GM12878 (cell line): ENCODE measurements at regions not wholly inside any gene's neighbourhood (a gene's known extent, or its start where the extent isn't known, plus 50 kb on each side); places are given as distances from the start of the nearest gene placed in this dataset.

Source experiments
- ATAC-seq: fragments of 200-7000 bp; cut with Tn5 transposase; 3 replicates; pipeline ENCODE4 v1.9.1; 2020; ENCODE audit warnings: mild to moderate bottlenecking, moderate library complexity
- BruUV-seq: library from RNA; stranded (reverse); fragments of 400-500 nt; replicated peaks from 2 replicates; lab custom pipeline; 2021; lab: Mats Ljungman, UMichigan
- CTCF ChIA-PET: fragments of 300-600 bp; sonication (Branson Sonifier 250); formaldehyde crosslinking; extraction: SDS; loops from one replicate; lab custom pipeline; 2021; ENCODE audit warnings: inconsistent platforms; lab: Yijun Ruan, JAX
- POLR2A ChIA-PET: fragments of 350-600 bp; formaldehyde crosslinking; extraction: SDS; loops from one replicate; lab custom pipeline; 2021; ENCODE audit warnings: inconsistent platforms; lab: Charles Lee
- RAD21 ChIA-PET: fragments of 300-600 bp; sonication (Branson Sonifier 250); formaldehyde crosslinking; loops from one replicate; lab custom pipeline; 2023; ENCODE audit warnings: antibody characterized with exemption; ENCODE audit not compliant: unreplicated experiment; lab: Charles Lee
- SMC1A ChIA-PET: fragments of 300-600 bp; sonication (Branson Sonifier 250); formaldehyde crosslinking; loops from one replicate; lab custom pipeline; 2023; ENCODE audit not compliant: unreplicated experiment, uncharacterized antibody; lab: Charles Lee
- DNase-seq: peaks from one replicate; pipeline ENCODE4 v3.0.0-alpha.2; 2011; ENCODE audit warnings: low read depth, low spot score
- FAIRE-seq: peaks from 3 replicates; lab custom pipeline; 2011; peaks lifted over from hg19 to GRCh38; lab: Jason Lieb, UNC
- H2AFZ ChIP-seq: 2 replicates; pipeline ENCODE4 v1.6.0; 2011; ENCODE audit warnings: low read depth, low read length, control low read depth; ENCODE audit not compliant: control insufficient read depth
- H3K27ac ChIP-seq: 2 replicates; pipeline ENCODE4 v1.5.1; 2011; ENCODE audit warnings: control low read depth; ENCODE audit not compliant: control insufficient read depth, insufficient read depth
- H3K27me3 ChIP-seq, 2 experiments: replicated peaks in 1 of 2; 2 replicates each; pipeline versions ENCODE4 v1.6.0 to v1.6.1; 2011; ENCODE audit warnings: low read length in 1 of 2; ENCODE audit not compliant: control insufficient read depth in 2 of 2, insufficient read depth in 2 of 2
- H3K36me3 ChIP-seq, 2 experiments: 2 replicates each; pipeline ENCODE4 v1.5.1; 2011; ENCODE audit warnings: low read length in 1 of 2; ENCODE audit not compliant: control insufficient read depth in 2 of 2, insufficient read depth in 2 of 2
- H3K4me1 ChIP-seq: 2 replicates; pipeline ENCODE4 v1.6.1; 2011; ENCODE audit warnings: mild to moderate bottlenecking, low read length, moderate library complexity, mixed read lengths; ENCODE audit not compliant: control insufficient read depth, insufficient read depth
- H3K4me2 ChIP-seq: 2 replicates; pipeline ENCODE4 v1.6.0; 2011; ENCODE audit warnings: control low read depth; ENCODE audit not compliant: control insufficient read depth, insufficient read depth
- H3K4me3 ChIP-seq: fragments of 200-600 bp; sonication (generic); 2 replicates; pipeline ENCODE4 v1.5.1; 2016
- H3K79me2 ChIP-seq: 2 replicates; pipeline ENCODE4 v1.6.0; 2011; ENCODE audit warnings: low read length; ENCODE audit not compliant: control insufficient read depth, insufficient read depth
- H3K9ac ChIP-seq: 2 replicates; pipeline ENCODE4 v1.8.0; 2011; ENCODE audit warnings: low read length, control low read depth, mixed read lengths; ENCODE audit not compliant: control insufficient read depth, insufficient read depth
- H3K9me3 ChIP-seq: replicated peaks from 3 replicates; pipeline ENCODE4 v1.5.1; 2011; ENCODE audit warnings: mild to moderate bottlenecking, low read length; ENCODE audit not compliant: control insufficient read depth, insufficient read depth
- H4K20me1 ChIP-seq: 2 replicates; pipeline ENCODE4 v1.6.0; 2011; ENCODE audit not compliant: control insufficient read depth, insufficient read depth
- EP300 ChIP-seq, 2 experiments: fragments of 150-350 bp in 1 of 2; IDR thresholded peaks; 2 replicates each; pipeline ENCODE4 v1.6.1; 2011 to 2012; ENCODE audit warnings: low read depth in 2 of 2, low read length in 2 of 2, borderline replicate concordance in 1 of 2, improper control_type of control experiment in 1 of 2, inconsistent platforms in 1 of 2; ENCODE audit not compliant: control insufficient read depth in 1 of 2
- KAT2A ChIP-seq: conservative IDR thresholded peaks from 2 replicates; pipeline ENCODE4 v1.6.1; 2011; ENCODE audit warnings: low read depth, low read length; ENCODE audit not compliant: control insufficient read depth
- NBN ChIP-seq: fragments of 450-650 bp; IDR thresholded peaks from 2 replicates; pipeline ENCODE4 v1.6.1; 2016
- RELA ChIP-seq: fragments of 450-650 bp; IDR thresholded peaks from 2 replicates; pipeline ENCODE4 v1.8.0; 2014; ENCODE audit warnings: borderline replicate concordance; ENCODE audit not compliant: partially characterized antibody
- SIX5 ChIP-seq: IDR thresholded peaks from 2 replicates; pipeline ENCODE4 v1.6.1; 2011; ENCODE audit warnings: mild to moderate bottlenecking, low read depth, low read length, moderate library complexity; ENCODE audit not compliant: severe bottlenecking
- SMAD5 ChIP-seq: IDR thresholded peaks from 2 replicates; pipeline ENCODE4 v1.6.1; 2016; ENCODE audit warnings: antibody characterized with exemption, low read depth
- SMARCA5 ChIP-seq: fragments of 450-650 bp; IDR thresholded peaks from 2 replicates; pipeline ENCODE4 v1.6.1; 2017; ENCODE audit warnings: mild to moderate bottlenecking
- ZNF384 ChIP-seq: IDR thresholded peaks from 2 replicates; pipeline ENCODE4 v1.6.1; 2012; ENCODE audit warnings: low read depth, mild to moderate bottlenecking, low read length, improper control_type of control experiment, borderline replicate concordance
- WGBS: methylation state at CpG from one replicate; pipeline ENCODE4 v1.1.6; 2016; ENCODE audit warnings: low lambda C conversion rate; ENCODE audit not compliant: insufficient replicate concordance, insufficient coverage; ENCODE audit errors: missing lambda C conversion rate; 5-methylcytosine and 5-hydroxymethylcytosine counted together
- in situ Hi-C: fragments of 300-500 bp; cut with MboI; formaldehyde crosslinking; loops from 9 replicates; pipeline ENCODE4 v1.14.3; 2018; ENCODE audit warnings: mixed read lengths
- intact Hi-C: fragments of 100-400 bp; cut with micrococcal nuclease; formaldehyde crosslinking; loops from one replicate; pipeline ENCODE4 v1.14.2; 2022; ENCODE audit not compliant: unreplicated experiment
- TF ChIP-seq, protein P1 (sequence below): fragments of 450-650 bp; formaldehyde crosslinking; IDR thresholded peaks from 2 replicates; pipeline ENCODE4 v1.5.0; 2022; ENCODE audit warnings: mild to moderate bottlenecking, missing genetic modification characterization

GRCh38 chr10:83301732-83302131 lies 837.6 kb upstream of the GHITM start:
- ChIA-PET POLR2A (no interaction called here), SMC1A (no interaction called here), RAD21 (no interaction called here), CTCF (no interaction called here)
- H2AFZ ChIP-seq, result no peak overlapping the region
- H3K4me2 ChIP-seq, result no peak overlapping the region
- ATAC-seq (no peak), DNase-seq (no peak), FAIRE-seq (no peak)
- no peaks in the 10 kb centered on the region for H3K4me1 ChIP-seq
- intact Hi-C loops (no loop called here), in situ Hi-C loops (no loop called here)
- H3K9me3 ChIP-seq, result no peaks in the 10 kb centered on the region
- no TSS peak for BruUV-seq
- no peak overlapping the region for H3K27ac ChIP-seq
- H3K79me2 ChIP-seq, result no peaks in the 10 kb centered on the region
- H3K27me3 ChIP-seq, result no peaks in the 10 kb centered on the region
- H3K9ac ChIP-seq, result no peak overlapping the region
- WGBS, result 3% methylated on average over 2 of the region's 2 CpGs
- no peak overlapping the region for H3K4me3 ChIP-seq
- no peaks in the 10 kb centered on the region for H3K36me3 ChIP-seq
- no peak for TF ChIP-seq ZNF384
- no peak for TF ChIP-seq SIX5
- TF ChIP-seq SMARCA5, result no peak
- TF ChIP-seq, protein P1, sequence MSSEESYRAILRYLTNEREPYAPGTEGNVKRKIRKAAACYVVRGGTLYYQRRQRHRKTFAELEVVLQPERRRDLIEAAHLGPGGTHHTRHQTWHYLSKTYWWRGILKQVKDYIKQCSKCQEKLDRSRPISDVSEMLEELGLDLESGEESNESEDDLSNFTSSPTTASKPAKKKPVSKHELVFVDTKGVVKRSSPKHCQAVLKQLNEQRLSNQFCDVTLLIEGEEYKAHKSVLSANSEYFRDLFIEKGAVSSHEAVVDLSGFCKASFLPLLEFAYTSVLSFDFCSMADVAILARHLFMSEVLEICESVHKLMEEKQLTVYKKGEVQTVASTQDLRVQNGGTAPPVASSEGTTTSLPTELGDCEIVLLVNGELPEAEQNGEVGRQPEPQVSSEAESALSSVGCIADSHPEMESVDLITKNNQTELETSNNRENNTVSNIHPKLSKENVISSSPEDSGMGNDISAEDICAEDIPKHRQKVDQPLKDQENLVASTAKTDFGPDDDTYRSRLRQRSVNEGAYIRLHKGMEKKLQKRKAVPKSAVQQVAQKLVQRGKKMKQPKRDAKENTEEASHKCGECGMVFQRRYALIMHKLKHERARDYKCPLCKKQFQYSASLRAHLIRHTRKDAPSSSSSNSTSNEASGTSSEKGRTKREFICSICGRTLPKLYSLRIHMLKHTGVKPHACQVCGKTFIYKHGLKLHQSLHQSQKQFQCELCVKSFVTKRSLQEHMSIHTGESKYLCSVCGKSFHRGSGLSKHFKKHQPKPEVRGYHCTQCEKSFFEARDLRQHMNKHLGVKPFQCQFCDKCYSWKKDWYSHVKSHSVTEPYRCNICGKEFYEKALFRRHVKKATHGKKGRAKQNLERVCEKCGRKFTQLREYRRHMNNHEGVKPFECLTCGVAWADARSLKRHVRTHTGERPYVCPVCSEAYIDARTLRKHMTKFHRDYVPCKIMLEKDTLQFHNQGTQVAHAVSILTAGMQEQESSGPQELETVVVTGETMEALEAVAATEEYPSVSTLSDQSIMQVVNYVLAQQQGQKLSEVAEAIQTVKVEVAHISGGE, result no peak
- no peak for TF ChIP-seq RELA
- no peak for TF ChIP-seq KAT2A
- TF ChIP-seq NBN, result no peak
- no peak for TF ChIP-seq EP300 (IDR thresholded peaks at IDR 0.05; ENCODE audit: borderline replicate concordance in 1 of 2, control insufficient read depth in 1 of 2, low read depth in 2 of 2, low read length in 2 of 2)
- no peak for TF ChIP-seq SMAD5
- H4K20me1 ChIP-seq, result no peaks in the 10 kb centered on the region
